ENCODE measurements at regions not wholly inside any gene's neighbourhood (a gene's known extent, or its start where the extent isn't known, plus 50 kb on each side); places are given as distances from the start of the nearest gene placed in this dataset.

DNA sequence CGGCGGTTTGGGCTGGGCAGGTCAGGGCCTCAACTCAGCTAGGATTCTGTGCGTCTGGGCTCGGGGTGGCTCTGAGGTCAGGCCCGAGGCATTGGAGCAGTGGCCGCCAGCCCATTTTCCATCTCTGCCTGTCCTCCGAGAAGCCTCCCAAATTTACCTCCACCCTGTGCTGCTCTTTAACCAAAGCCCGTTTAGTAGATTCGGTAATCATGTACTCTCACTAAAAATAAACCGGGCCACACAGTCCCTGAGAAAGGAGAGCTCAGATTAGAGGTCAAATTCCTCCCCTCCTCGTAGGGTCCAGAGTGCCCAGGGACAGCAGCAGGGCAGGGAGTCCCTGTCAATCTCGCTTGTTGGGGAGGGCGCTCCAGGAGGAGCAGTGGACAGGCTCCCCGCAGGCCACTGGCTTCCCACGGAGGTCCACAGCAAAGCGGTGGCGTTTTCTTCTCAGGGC lies 88.7 kb upstream of the CHST15 start:
- H3K27ac Mint-ChIP-seq: peak overlapping the region; percentile 2

DNA sequence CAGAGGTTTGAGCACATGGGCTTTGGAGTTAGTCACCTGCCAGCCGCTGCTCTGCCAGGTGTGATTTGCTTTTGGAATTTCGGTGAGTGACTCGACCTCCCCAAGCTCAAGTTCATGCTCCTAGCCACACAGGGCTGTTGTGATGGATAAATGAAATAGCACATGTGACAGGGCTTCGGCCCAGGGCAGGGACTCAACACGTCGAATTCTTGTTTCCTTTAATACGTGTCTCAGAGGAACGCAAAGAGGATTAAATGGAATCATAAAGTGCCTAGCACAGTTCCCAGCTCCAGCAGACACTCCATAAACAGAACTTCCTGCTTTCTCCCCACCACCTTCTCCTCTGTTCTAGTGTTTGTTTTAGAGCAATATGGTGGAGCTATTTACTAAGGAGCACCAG lies 88.3 kb upstream of the CHST15 start:
- no peak overlapping the region for H3K27ac Mint-ChIP-seq
- H3K4me3 Mint-ChIP-seq: no peak overlapping the region
- peaks cover 6% of the 10 kb centered on the region for H3K27me3 Mint-ChIP-seq
- peaks cover 15% of the 10 kb centered on the region for H3K4me1 Mint-ChIP-seq
- no peaks in the 10 kb centered on the region for H3K36me3 Mint-ChIP-seq
- no peaks in the 10 kb centered on the region for H3K9me3 Mint-ChIP-seq
- ATAC-seq: no peak

More for the DNA sequence above, 88.7 kb upstream of the CHST15 start:
- H3K4me3 Mint-ChIP-seq: no peak overlapping the region
- H3K27me3 Mint-ChIP-seq: peaks cover 1% of the 10 kb centered on the region
- H3K4me1 Mint-ChIP-seq: peaks cover 12% of the 10 kb centered on the region
- no peaks in the 10 kb centered on the region for H3K9me3 Mint-ChIP-seq
- no peaks in the 10 kb centered on the region for H3K36me3 Mint-ChIP-seq
- no peak for ATAC-seq

DNA sequence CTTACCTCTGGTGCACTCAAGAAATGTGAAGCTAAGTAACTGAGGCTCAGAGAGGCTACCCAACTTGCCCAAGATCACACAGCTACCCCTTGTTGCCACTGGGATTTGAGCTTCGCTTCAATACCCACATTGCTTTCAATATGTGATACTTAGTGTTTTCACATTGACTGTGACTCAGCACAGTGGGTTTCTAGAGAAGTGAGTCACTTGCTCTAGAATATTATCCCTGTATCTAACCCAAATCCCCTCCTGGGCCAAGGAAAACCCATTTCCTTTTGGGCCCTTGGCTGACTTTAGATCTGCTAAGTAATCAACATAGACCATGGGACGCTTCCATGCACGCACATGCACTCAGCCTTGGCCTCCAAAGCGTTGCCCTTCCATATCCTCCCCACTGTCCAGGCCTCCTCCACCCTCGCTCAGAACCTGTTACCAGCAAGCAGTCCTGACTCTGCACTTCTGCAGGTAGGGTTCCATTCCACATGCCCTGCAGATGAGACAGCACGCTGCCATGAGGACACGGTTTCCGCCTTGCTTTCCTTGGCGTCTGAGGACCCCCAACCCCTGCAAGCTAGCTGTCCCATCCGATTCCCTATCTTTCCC lies 87.7 kb upstream of the CHST15 start:
- Mint-ChIP-seq H3K27ac (no peak overlapping the region), H3K27me3 (peaks cover 12% of the 10 kb centered on the region), H3K4me1 (peaks cover 19% of the 10 kb centered on the region), H3K4me3 (no peak overlapping the region), H3K9me3 (no peaks in the 10 kb centered on the region), H3K36me3 (no peaks in the 10 kb centered on the region)
- peak; percentile 46 for ATAC-seq

DNA sequence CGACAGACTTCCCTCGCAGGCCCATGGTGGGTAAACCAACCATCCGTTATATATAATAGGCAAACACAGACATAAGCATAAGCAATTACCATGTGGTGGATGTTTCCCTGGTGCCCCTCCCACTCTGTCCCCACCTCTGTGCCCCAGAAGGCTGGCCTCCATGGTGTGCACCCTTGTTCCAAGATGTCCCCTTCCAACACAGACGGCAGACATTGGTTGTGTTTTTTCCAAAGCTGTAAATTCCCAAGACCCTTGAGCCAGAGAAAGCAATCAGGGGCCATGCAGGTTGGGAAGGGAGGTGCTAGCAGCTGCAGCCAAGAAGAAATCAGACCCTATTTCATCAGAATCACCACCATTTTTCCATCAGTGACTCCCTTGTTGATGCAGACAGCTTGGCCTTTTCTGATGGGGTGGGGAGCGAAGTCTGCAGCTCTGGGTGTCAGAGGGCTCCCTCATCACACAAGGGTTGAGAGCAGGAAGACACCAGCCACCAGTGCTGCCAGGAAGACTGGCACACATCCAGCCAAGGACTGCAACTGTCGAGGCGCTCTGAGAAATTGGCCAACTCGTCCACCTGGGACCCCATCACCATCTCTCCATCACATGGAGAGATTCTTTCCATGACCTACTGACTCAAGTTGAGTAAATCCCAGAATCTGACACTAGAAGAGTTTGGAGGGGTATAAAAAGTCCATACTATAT lies 86.8 kb upstream of the CHST15 start:
- Mint-ChIP-seq H3K27ac (no peak overlapping the region), H3K27me3 (peaks cover 18% of the 10 kb centered on the region), H3K36me3 (no peaks in the 10 kb centered on the region), H3K4me3 (no peak overlapping the region), H3K4me1 (peaks cover 24% of the 10 kb centered on the region), H3K9me3 (no peaks in the 10 kb centered on the region)
- ATAC-seq: no peak

DNA sequence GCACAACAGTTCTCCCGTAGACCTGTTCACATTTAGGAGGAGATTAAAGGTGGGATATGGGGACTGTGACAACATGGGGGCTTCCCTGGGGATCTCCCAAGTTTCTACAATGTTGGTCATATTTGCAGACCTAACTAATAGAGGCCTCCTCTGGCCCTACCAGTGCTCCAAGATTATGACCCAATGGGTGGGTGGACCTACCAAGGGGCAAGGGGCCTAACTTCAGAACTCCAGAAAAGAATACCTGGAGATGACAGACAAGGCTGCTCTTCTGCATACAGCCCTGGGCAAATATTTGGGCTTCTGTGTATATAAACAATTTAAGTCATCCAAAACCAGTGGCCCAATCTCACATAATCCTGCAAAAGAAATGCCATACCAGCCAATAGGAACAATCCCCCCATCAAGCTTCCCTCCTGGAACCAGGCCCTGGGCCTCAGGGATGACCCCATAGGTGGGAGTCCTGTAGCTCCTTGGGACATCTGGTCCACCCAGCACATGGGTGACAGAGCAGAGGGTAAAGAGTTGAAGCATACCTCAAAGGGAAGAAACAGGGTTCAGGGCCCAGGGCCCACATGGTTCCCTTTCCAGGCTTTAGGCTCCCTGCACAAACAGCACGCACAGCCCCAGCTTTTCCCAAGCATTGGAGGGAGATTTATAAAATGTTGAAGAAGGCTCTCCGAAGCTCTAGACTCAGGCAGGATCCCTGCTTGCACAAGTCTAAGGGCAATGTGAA lies 86.1 kb upstream of the CHST15 start:
- Mint-ChIP-seq H3K4me3 (no peak overlapping the region), H3K27ac (no peak overlapping the region), H3K36me3 (no peaks in the 10 kb centered on the region), H3K4me1 (peaks cover 24% of the 10 kb centered on the region), H3K9me3 (no peaks in the 10 kb centered on the region), H3K27me3 (peaks cover 18% of the 10 kb centered on the region)
- no peak for ATAC-seq

DNA sequence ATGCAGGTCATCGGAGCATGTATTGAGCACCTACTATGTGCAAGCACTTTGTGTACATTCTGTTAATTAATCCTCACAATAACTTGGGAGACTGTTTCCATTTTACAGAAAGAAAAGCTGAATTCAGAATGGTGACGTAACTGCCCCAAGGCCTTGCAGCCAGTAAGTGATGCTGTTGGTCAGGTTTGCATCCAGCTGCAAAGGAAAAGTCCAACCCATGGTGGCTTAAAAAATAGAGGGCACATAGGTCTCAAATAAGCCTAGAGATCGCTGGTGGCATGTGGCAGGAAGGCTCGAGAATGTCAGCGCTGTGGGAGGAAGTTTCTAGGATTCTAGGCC lies 83.8 kb upstream of the CHST15 start:
- Mint-ChIP-seq H3K27ac (no peak overlapping the region), H3K4me3 (no peak overlapping the region), H3K9me3 (no peaks in the 10 kb centered on the region), H3K27me3 (peaks cover 18% of the 10 kb centered on the region), H3K4me1 (peaks cover 24% of the 10 kb centered on the region), H3K36me3 (no peaks in the 10 kb centered on the region)
- no peak for ATAC-seq

DNA sequence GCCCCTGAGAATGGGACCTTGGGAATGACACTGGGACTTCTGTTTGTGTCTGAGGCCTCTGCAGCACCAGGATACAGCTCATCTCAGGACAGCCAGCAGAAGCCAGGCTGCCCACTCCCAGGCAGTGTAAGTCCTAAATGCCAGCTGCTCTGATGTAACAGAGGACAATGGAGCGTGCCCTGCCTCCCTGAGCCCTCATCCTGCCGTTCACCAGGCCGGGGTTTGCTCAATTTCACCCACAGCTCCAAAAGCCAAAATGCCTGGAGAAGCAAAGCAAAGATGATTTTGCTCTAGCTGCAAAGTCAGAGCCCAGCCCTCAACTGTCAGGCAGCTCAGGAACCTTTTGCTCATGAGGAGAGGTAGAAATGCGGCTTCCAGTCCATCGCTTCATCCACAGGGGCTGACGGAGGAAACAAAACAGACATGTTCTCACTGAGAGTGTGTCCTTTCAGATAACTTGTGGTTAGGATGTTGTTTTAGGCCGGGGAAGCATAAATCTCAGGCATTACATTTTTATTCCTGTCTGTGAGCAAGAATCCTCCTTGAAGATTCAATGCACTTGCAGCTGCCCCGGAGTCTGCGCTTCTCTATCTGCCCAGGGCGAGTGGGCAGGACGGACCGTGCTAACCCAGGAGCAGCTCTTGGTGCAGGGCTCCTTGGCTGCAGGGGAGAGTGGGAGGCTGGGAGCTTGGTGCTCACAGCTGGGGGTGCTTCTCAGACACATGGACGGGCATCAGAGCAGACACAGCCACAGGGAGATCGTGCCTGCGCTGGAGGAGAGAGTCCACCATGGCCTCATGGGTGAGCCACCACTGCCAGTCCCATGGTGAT lies 83.2 kb upstream of the CHST15 start:
- Mint-ChIP-seq H3K27me3 (peaks cover 18% of the 10 kb centered on the region), H3K4me3 (no peak overlapping the region), H3K27ac (no peak overlapping the region), H3K36me3 (no peaks in the 10 kb centered on the region), H3K9me3 (no peaks in the 10 kb centered on the region), H3K4me1 (peaks cover 23% of the 10 kb centered on the region)
- ATAC-seq: no peak

DNA sequence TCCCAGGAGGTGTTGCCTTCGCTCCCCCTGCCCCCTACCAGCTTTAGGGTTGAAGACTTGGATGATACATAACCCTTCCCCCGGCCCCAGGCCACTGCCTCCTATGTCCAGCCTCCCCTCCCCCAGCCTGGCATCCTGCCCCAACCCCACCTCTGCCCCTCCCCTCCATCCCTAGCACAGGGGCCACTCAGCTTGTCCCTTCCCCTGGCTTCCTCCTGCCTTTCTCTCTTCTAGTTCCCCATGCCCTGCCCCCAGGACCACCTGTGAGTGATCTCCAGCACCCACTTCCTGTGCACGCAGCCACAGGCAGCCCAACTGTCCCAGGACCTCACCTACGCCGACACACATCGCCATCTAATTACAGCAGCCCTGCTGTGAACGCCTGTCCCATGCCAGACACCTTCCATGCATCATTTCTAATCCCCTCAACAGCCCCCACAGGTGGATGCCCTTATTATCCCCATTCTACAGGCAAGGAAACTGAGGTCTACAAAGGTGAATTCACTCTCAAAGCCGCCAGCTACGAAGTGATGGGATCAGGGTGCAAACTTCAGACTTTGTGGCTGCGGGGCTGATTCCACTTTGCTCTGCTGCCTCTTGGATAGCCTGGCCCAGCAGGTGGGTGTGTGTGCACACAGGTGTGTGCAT lies 82.4 kb upstream of the CHST15 start:
- peaks cover 18% of the 10 kb centered on the region for H3K27me3 Mint-ChIP-seq
- no peak overlapping the region for H3K4me3 Mint-ChIP-seq
- peak overlapping the region; percentile 2 for H3K27ac Mint-ChIP-seq
- H3K9me3 Mint-ChIP-seq: no peaks in the 10 kb centered on the region
- H3K36me3 Mint-ChIP-seq: no peaks in the 10 kb centered on the region
- peaks cover 15% of the 10 kb centered on the region for H3K4me1 Mint-ChIP-seq
- peak; percentile 22 for ATAC-seq

DNA sequence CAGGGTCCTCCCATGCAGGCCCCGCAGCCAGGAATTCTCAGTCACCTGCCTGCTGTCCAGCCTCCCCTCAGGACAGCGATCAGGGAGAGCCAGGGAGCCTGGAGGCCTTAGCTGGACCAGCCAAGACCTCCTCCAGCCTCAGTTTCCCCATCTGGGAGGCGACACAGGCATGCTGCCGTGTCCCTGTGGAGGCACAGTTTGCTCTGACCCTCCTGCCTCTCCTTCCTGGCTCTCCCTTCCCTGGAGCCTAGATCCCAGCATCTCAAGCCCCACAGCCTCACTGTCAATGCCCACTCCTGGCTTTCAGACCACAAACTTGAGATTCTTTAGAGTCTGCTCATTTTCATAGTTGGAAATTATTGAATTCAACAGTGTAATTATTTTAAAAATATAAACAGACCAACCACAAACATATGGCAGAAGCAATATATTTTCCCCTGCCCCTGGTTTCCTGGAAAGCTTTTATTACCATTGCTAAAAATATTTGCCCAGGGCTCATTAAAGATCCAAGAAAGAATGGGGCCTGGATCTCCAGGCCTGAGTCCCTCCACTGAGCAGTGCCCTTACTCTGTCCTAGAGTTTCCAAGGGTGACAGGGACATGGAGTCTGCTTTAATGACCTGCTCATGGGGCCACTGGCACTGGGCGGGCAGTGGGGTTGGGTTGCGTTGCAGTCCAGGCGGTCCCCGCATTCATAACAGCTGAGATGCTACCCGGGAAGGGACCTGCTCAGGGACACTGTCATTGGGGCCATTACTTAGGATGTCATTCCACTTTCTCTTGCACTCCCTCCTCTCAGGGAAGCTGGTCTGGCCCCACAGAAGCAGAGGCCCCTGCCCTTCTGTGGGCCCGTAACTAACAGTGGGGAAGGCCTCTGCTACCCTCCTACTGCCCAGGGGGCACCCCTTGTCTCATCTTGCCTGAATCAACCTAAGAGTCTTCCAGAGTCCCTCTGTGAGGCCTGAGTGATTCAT lies 81.6 kb upstream of the CHST15 start:
- ATAC-seq: no peak
- H3K9me3 Mint-ChIP-seq: no peaks in the 10 kb centered on the region
- H3K27ac Mint-ChIP-seq: no peak overlapping the region

DNA sequence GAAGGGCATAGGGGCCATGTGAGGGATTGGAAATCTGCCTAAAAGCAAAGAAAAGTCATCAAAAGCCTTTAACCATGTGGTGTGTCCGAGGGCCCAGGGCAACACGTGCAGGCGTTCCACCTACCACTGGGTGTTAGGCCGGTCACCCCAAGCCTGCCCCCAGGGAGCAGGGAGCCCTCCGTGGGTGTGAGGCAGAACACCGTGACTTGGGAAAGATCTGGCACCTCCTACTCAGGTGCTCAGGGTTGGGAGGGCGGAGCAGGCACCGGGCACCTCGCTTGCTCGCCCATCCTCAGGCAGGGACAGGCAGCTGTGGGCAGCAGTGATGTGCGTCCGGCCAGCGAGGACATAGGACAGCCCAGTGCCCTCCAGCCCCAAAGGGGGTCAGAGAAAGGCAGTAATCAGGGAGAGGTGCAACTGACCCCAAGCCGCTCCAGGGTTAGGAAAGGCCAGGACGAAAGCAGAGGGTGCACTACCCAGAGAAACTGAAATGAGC lies 80.7 kb upstream of the CHST15 start:
- ATAC-seq: no peak
- H3K4me3 Mint-ChIP-seq: no peak overlapping the region
- H3K36me3 Mint-ChIP-seq: no peaks in the 10 kb centered on the region
- H3K27me3 Mint-ChIP-seq: peaks cover 18% of the 10 kb centered on the region
- no peaks in the 10 kb centered on the region for H3K9me3 Mint-ChIP-seq
- H3K27ac Mint-ChIP-seq: no peak overlapping the region
- peaks cover 12% of the 10 kb centered on the region for H3K4me1 Mint-ChIP-seq

More for the DNA sequence above, 81.6 kb upstream of the CHST15 start:
- peaks cover 18% of the 10 kb centered on the region for H3K27me3 Mint-ChIP-seq
- no peaks in the 10 kb centered on the region for H3K36me3 Mint-ChIP-seq
- H3K4me1 Mint-ChIP-seq: peaks cover 12% of the 10 kb centered on the region
- H3K4me3 Mint-ChIP-seq: no peak overlapping the region

DNA sequence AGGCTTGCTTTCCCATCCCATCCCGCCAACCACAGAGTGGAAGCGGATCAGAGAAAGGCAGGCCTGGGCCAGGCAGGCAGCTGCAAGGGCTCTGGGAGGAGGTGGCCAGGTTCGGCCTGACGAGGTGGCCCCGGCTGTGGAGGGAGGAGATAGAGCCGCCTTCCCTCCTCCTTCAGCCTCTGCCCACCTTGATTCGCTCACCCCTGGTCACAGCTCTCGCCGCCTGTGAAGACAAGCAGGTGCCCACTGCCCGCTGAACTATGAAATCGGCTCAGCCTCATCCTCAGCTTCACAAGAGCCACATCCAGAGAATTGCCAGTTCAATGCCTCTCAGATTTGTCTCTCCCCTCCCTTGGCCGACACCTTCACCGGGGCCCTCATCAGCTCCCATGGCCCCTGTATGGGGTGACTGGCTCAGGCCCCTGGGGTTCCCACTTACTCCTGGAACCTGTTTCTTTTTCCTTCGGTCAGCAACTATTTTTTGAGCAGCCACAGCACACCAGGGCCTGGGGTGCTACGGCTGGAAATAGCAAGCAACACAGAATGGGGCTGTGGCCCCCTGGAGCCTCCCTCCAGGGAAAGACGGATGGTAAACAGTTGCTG lies 80.0 kb upstream of the CHST15 start:
- Mint-ChIP-seq H3K27me3 (peaks cover 18% of the 10 kb centered on the region), H3K9me3 (no peaks in the 10 kb centered on the region), H3K4me1 (peaks cover 12% of the 10 kb centered on the region), H3K36me3 (no peaks in the 10 kb centered on the region), H3K4me3 (no peak overlapping the region), H3K27ac (no peak overlapping the region)
- ATAC-seq: no peak

DNA sequence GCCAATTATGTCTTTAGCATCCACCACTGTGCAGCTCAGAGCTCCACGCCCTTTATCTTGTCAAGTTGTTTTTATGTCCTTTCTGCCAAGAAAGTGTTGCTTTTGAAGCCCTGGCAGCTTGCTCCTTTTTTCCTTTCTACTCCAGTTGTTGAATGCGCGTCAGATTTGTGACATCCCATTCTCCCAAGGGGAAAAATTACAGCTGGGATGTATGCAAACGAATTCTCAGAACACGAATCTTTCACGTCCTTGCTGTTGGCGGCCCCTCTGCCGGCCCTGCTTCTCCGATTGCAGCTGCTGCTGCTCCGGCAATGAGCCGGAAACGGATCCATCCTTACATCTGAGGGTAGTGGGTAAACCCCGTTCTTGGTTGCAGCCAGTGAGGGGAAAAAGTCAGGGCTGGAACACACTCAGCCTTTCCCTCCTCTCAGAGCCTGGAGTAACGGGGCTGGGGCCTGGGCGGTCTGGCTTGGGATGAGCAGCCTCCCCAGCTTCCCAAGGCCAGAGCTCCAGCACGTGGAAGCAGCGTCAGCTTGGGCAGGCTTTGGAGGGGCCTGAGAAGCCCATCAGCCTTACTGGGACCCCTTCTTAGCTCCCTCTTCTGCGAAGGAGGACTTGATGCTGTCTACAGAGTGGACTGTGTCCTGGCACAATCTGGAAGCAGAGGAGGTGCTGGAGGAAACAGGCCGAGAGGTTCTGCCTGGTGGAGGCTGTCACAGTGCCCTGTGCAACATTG lies 79.0 kb upstream of the CHST15 start:
- Mint-ChIP-seq H3K9me3 (no peaks in the 10 kb centered on the region), H3K4me3 (no peak overlapping the region), H3K36me3 (no peaks in the 10 kb centered on the region), H3K4me1 (peaks cover 12% of the 10 kb centered on the region), H3K27me3 (peaks cover 18% of the 10 kb centered on the region), H3K27ac (no peak overlapping the region)
- no peak for ATAC-seq

DNA sequence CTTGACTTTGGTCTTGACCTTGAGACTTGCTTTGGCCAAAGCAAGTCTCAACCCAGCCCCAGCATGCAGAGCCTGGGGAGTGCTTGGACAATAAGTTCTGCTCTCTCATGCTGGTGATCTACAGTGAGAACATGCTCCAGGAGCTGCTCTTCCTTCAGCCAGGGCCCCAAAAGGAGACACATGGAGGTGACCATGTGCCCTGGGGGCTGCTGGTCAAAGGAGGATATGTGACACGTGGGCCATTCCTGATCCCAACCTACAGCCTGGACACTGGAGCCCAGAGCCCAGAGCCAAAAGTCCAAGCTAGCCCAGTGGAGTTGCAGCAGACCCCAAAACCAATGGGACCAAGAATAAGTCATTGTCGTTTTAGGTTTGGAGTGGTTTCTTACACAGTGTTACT lies 78.2 kb upstream of the CHST15 start:
- no peak for ATAC-seq
- Mint-ChIP-seq H3K4me3 (no peak overlapping the region), H3K27me3 (peaks cover 11% of the 10 kb centered on the region), H3K4me1 (peaks cover 9% of the 10 kb centered on the region), H3K27ac (no peak overlapping the region), H3K9me3 (peaks cover 4% of the 10 kb centered on the region), H3K36me3 (no peaks in the 10 kb centered on the region)

Measured in stimulated activated memory B cell treated with anti-CD40 and anti-IgM and Interleukin-4, amounts not matched to agents 10 μg/mL and 1 μg/mL and 100 μg/mL, for 72 hours (primary cell).